Ishikawa (cell line): ENCODE measurements at regions not wholly inside any gene's neighbourhood (a gene's known extent, or its start where the extent isn't known, plus 50 kb on each side); places are given as distances from the start of the nearest gene placed in this dataset.

ENCODE experiments used
- CEBPB ChIP-seq: IDR thresholded peaks from 2 replicates; pipeline ENCODE4 v1.6.1; 2012
- CREB1 ChIP-seq: IDR thresholded peaks from 2 replicates; pipeline ENCODE4 v1.6.1; 2012; ENCODE audit warnings: low read depth
- EGR1 ChIP-seq: IDR thresholded peaks from 2 replicates; pipeline ENCODE4 v1.6.1; 2012
- EP300 ChIP-seq: IDR thresholded peaks from 2 replicates; pipeline ENCODE4 v1.6.1; 2012; ENCODE audit warnings: borderline replicate concordance
- FOXM1 ChIP-seq: IDR thresholded peaks from 2 replicates; pipeline ENCODE4 v1.6.1; 2012; ENCODE audit warnings: low read depth, borderline replicate concordance
- NFIC ChIP-seq: IDR thresholded peaks from 2 replicates; pipeline ENCODE4 v1.6.1; 2012
- RAD21 ChIP-seq: IDR thresholded peaks from 2 replicates; pipeline ENCODE4 v1.6.1; 2012; ENCODE audit warnings: low read depth
- TAF1 ChIP-seq: IDR thresholded peaks from 2 replicates; pipeline ENCODE4 v1.6.1; 2012; ENCODE audit warnings: low read depth, mild to moderate bottlenecking
- TCF12 ChIP-seq: IDR thresholded peaks from 2 replicates; pipeline ENCODE4 v1.6.1; 2012; ENCODE audit warnings: low read depth
- TEAD4 ChIP-seq: IDR thresholded peaks from 2 replicates; pipeline ENCODE4 v1.6.1; 2012
- YY1 ChIP-seq: IDR thresholded peaks from 2 replicates; pipeline ENCODE4 v1.6.1; 2012; ENCODE audit warnings: low read depth
- ZBTB7A ChIP-seq: IDR thresholded peaks from 2 replicates; pipeline ENCODE4 v1.6.1; 2012; ENCODE audit warnings: low read depth
- TF ChIP-seq, protein P1 (sequence below): IDR thresholded peaks from 2 replicates; pipeline ENCODE4 v1.6.1; 2012
- TF ChIP-seq, protein P2 (sequence below): IDR thresholded peaks from 2 replicates; pipeline ENCODE4 v1.6.1; 2012; ENCODE audit warnings: low read depth, mild to moderate bottlenecking
- TF ChIP-seq, protein P3 (sequence below): IDR thresholded peaks from 2 replicates; pipeline ENCODE4 v1.6.1; 2012

DNA sequence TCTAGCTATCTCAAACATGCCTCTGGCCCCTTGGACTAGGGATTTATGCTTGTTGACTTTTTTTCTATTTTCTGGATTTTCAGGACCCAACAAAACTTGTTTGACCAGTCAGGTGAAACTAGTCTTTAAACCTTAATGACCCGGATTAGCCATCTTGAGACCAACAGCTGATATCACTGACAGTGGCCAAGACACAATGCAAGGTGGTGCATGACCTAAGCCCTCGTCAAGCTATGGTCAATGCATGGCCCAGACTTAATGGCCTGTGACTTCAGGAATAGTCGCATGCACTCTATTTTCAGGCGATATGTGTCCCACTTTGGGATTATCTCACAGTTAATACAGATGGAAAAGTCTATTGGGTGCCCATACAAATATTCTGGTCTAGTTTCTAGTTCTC is 190.4 kb downstream of the ZBTB18 start:
- TF ChIP-seq EGR1, result no peak
- TF ChIP-seq, protein P1, sequence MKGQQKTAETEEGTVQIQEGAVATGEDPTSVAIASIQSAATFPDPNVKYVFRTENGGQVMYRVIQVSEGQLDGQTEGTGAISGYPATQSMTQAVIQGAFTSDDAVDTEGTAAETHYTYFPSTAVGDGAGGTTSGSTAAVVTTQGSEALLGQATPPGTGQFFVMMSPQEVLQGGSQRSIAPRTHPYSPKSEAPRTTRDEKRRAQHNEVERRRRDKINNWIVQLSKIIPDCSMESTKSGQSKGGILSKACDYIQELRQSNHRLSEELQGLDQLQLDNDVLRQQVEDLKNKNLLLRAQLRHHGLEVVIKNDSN, result no peak
- no peak for TF ChIP-seq RAD21
- no peak for TF ChIP-seq TAF1
- no peak for TF ChIP-seq FOXM1

DNA sequence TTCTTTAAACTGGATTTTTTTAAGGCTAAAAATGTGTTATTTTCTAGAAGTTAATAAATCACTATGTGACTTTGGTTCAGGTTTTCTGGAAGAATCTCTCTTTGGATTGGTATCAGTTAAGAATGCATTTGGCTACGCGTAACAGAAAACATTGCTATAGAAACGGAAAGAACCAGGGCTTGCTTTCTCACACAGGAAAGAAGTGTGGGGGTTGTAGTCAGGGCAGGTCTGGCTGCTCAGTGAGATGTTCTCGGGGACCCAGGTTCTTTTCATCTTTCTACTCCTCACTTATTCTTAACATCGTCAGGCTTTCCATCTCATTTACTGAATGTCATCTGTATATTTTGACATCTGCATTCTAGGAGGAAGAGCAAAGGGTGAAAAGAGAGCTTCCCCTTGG is 191.4 kb downstream of the ZBTB18 start:
- TF ChIP-seq TCF12 (no peak), EP300 (no peak), TEAD4 (no peak), FOXM1 (no peak), ZBTB7A (no peak), CEBPB (no peak), YY1 (no peak), EGR1 (no peak), NFIC (no peak), TAF1 (no peak), RAD21 (no peak), CREB1 (no peak)
- TF ChIP-seq, protein P1, result no peak
- TF ChIP-seq, protein P2, sequence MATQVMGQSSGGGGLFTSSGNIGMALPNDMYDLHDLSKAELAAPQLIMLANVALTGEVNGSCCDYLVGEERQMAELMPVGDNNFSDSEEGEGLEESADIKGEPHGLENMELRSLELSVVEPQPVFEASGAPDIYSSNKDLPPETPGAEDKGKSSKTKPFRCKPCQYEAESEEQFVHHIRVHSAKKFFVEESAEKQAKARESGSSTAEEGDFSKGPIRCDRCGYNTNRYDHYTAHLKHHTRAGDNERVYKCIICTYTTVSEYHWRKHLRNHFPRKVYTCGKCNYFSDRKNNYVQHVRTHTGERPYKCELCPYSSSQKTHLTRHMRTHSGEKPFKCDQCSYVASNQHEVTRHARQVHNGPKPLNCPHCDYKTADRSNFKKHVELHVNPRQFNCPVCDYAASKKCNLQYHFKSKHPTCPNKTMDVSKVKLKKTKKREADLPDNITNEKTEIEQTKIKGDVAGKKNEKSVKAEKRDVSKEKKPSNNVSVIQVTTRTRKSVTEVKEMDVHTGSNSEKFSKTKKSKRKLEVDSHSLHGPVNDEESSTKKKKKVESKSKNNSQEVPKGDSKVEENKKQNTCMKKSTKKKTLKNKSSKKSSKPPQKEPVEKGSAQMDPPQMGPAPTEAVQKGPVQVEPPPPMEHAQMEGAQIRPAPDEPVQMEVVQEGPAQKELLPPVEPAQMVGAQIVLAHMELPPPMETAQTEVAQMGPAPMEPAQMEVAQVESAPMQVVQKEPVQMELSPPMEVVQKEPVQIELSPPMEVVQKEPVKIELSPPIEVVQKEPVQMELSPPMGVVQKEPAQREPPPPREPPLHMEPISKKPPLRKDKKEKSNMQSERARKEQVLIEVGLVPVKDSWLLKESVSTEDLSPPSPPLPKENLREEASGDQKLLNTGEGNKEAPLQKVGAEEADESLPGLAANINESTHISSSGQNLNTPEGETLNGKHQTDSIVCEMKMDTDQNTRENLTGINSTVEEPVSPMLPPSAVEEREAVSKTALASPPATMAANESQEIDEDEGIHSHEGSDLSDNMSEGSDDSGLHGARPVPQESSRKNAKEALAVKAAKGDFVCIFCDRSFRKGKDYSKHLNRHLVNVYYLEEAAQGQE, result no peak
- TF ChIP-seq, protein P3, sequence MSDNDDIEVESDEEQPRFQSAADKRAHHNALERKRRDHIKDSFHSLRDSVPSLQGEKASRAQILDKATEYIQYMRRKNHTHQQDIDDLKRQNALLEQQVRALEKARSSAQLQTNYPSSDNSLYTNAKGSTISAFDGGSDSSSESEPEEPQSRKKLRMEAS, result no peak

DNA sequence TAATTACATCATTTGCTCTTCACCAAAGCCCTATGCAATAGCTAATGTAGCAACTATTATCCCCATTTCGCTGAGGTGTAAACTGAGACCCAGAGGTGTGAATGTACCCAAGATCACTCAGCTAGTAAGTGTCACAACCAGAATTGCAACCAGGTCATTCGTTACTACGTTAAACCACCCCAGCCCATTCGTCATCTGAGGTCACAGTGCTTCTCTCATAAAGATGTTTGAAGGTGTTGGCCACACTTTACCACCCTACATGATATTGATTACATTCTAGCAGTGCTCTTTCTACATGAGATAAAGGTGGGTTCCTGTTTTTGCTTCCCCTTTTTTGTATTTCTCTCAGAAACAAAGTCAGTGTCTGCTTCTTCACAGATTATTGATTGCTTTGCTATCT is 195.3 kb downstream of the ZBTB18 start:
- TF ChIP-seq EP300 (no peak), ZBTB7A (no peak), FOXM1 (no peak), RAD21 (no peak), NFIC (no peak), TAF1 (no peak), TEAD4 (no peak), CREB1 (no peak)
- TF ChIP-seq, protein P1, result no peak
- TF ChIP-seq, protein P2, result no peak

DNA sequence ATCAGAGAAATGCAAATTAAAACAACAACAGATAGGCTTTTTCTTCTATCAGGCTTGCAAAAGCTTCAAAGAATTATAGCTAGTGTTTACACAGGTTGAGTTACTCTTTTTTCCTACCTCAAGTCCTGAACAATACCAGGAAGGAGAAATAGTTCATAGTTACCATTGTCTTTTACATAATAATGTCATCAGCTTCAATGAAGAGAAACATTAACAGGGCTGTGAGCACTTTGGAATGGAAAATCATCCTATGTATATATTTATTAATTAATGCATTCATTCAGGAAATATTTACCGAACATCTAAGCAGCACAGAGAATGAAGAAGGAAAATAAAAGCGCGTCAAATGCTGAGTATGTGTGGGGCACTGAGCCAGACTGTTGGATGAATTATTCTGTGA is 197.3 kb downstream of the ZBTB18 start:
- TF ChIP-seq CREB1 (no peak), TEAD4 (no peak), TCF12 (no peak), TAF1 (no peak), NFIC (no peak), YY1 (no peak), EGR1 (no peak), RAD21 (no peak), FOXM1 (no peak), ZBTB7A (no peak), CEBPB (no peak), EP300 (no peak)
- TF ChIP-seq, protein P1, result no peak
- TF ChIP-seq, protein P2, result no peak
- TF ChIP-seq, protein P3, result no peak
